ENCODE measurements at regions not wholly inside any gene's neighbourhood (a gene's known extent, or its start where the extent isn't known, plus 50 kb on each side); places are given as distances from the start of the nearest gene placed in this dataset.

GRCh38 chr22:47851586-47851985, 1089.1 kb downstream of the TBC1D22A start:
- H4K91ac ChIP-seq (ENCODE audit: insufficient read depth, low read depth, low read length): no peak overlapping the region
- no peaks in the 10 kb centered on the region for H3K4me1 ChIP-seq (ENCODE audit: control insufficient read depth, insufficient read depth, low read length)
- no peak overlapping the region for H2BK120ac ChIP-seq (ENCODE audit: low read depth, low read length)
- no peak overlapping the region for H2AK5ac ChIP-seq (ENCODE audit: low read depth, low read length)
- H3K23ac ChIP-seq (ENCODE audit: low read depth, low read length): no peak overlapping the region
- no peaks in the 10 kb centered on the region for H3K36me3 ChIP-seq (ENCODE audit: control insufficient read depth, insufficient read depth, low read length)
- H3K56ac ChIP-seq (ENCODE audit: extremely low read depth, insufficient read depth, low read length): no peak overlapping the region
- no peak overlapping the region for H3K4me2 ChIP-seq (ENCODE audit: low read depth, low read length)
- H2BK20ac ChIP-seq (ENCODE audit: low read depth, low read length): no peak overlapping the region
- POLR2A ChIA-PET (ENCODE audit: unreplicated experiment): no interaction called here
- no peak overlapping the region for H3K14ac ChIP-seq (replicated peaks; ENCODE audit: low read depth, low read length)
- no peak overlapping the region for H3K18ac ChIP-seq (ENCODE audit: low read depth, low read length)
- no peak overlapping the region for H4K5ac ChIP-seq (ENCODE audit: low read depth, low read length)
- H3K4me3 ChIP-seq (ENCODE audit: insufficient read depth, low read depth, low read length): no peak overlapping the region
- ATAC-seq (ENCODE audit: low read depth) (no peak), DNase-seq (no peak)
- no peak overlapping the region for H2BK5ac ChIP-seq (ENCODE audit: low read depth, low read length, poor library complexity, severe bottlenecking)
- H3K27me3 ChIP-seq (ENCODE audit: control insufficient read depth, insufficient read depth, low read length): no peaks in the 10 kb centered on the region
- H3K27ac ChIP-seq (ENCODE audit: insufficient read depth, low read length): no peak overlapping the region
- no peak overlapping the region for H2AFZ ChIP-seq (replicated peaks; ENCODE audit: low read length, poor library complexity)
- in situ Hi-C loops (cut with MboI; ENCODE audit: low sequenced_read_pairs) (no loop called here), dilution Hi-C loops (cut with HindIII; ENCODE audit: low sequenced_read_pairs, unreplicated experiment) (no loop called here), intact Hi-C loops (cut with micrococcal nuclease) (no loop called here)
- no TSS peak for BruUV-seq (replicated peaks)
- TF ChIP-seq FOS (IDR thresholded peaks at IDR 0.05; ENCODE audit: low read depth, low read length): no peak
- no peak for TF ChIP-seq MAZ (IDR thresholded peaks at IDR 0.05; ENCODE audit: borderline replicate concordance, low read depth, low read length)
- no peak for TF ChIP-seq BHLHE40 (IDR thresholded peaks at IDR 0.05; ENCODE audit: low read depth, low read length)
- TF ChIP-seq SMC3 (IDR thresholded peaks at IDR 0.05; ENCODE audit: low read depth, low read length): no peak
- no peak overlapping the region for H3K4ac ChIP-seq (ENCODE audit: low read depth, low read length)
- no peak overlapping the region for H2BK15ac ChIP-seq (ENCODE audit: low read depth, low read length)
- peaks cover 39% of the 10 kb centered on the region for H3K9me3 ChIP-seq (ENCODE audit: control insufficient read depth, insufficient read depth, low read length)
- H4K20me1 ChIP-seq (ENCODE audit: insufficient read depth, low read length): no peaks in the 10 kb centered on the region
- no peaks in the 10 kb centered on the region for H3K79me1 ChIP-seq (ENCODE audit: low read depth in 1 of 2, low read length in 2 of 2)
- CTCF ChIA-PET: interaction anchor here (0.5 kb wide), 1 partner anchor 88 kb away, joined by 3 read pairs; no protein-coding TSS in a partner anchor
- H4K8ac ChIP-seq (ENCODE audit: low read depth in 2 of 2, low read length in 2 of 2): no peak overlapping the region
- no peak overlapping the region for H2AK9ac ChIP-seq (replicated peaks; ENCODE audit: low read depth, low read length, poor library complexity)
- H3K9ac ChIP-seq (ENCODE audit: low read depth, low read length): no peak overlapping the region
- no peaks in the 10 kb centered on the region for H3K9me1 ChIP-seq (ENCODE audit: insufficient read depth, low read length)
- no CpG with 5 or more reads among the region's 3 CpGs for WGBS, 2 experiments (ENCODE audit: extremely low coverage in 2 of 2, insufficient read length in 1 of 2)

Measured in IMR-90 (cell line).